NCI-H2029 (cell line): ENCODE measurements at regions not wholly inside any gene's neighbourhood (a gene's known extent, or its start where the extent isn't known, plus 50 kb on each side); places are given as distances from the start of the nearest gene placed in this dataset.

Experiments
- DNase-seq: peaks from one replicate; lab custom pipeline; 2025; lab: John Stamatoyannopoulos, UW

DNA sequence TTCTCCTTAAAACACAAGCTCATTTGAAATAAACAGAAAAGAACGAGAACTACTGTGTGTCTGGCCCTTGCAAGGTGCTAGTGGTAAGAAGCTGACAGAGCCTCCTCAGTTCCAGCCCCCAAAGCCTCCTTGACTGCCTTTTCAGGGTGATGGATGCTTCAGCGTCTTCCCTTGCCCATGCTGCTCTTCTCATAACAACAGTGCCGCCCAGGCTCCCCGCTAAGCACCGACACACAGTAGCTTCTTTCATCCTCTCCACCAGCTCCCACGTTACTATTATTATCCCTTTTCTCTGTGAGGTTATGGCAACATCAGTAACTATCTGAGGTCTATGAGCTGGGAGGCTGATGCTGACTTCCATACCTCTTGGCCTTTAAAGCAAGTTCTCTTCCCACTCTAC lies 418.6 kb downstream of the TSN start:
- DNase-seq = no peak

DNA sequence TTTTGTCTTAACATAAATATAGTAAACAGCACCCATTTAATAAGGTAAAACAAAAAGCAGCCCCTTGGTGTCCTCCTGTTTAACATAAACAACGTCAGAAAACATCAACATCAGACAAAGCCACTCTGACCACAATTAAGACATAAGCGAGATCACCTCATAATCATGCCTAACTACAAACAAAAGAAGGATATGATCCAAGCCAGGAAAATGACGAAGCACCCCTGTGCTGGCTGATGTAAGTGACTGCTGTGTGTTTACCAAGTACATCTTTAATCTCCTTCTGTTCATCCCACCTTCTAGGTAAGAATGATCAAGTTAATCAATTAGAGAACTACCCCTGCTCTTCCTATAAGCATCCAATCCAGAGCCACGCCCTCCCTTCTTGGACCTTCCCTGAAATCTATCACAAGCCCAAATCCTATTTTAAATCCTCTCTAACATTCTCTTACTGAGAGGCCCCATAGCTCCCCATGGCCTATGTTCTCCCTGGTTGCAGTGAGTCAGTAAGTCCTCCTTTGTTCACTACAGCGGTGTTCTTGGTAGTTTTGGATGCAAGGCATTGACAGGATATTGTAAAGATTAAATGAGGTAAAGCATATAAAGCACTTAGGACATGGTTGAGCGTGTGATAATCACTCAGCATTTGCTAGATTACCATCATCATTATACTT lies 424.2 kb downstream of the TSN start:
- DNase-seq = no peak

DNA sequence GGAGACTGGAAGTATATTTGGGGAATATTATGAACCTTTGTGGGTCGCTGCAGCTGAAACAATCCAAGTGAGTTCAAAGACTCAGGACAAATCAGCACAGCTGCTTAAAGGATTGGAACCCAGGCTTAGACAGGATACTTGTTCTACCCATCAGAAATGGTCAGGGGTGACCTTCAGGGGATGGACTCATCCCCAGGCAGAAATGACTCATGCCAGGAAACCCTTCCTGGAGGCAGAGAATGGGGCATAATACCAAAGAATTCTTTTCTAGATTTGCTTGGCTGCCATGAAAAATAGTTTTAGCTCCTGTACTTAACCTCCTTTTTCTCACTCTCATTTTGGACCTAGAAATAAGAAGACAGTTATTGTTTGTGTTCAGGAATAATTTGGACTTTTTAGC lies 425.5 kb downstream of the TSN start:
- no peak for DNase-seq

DNA sequence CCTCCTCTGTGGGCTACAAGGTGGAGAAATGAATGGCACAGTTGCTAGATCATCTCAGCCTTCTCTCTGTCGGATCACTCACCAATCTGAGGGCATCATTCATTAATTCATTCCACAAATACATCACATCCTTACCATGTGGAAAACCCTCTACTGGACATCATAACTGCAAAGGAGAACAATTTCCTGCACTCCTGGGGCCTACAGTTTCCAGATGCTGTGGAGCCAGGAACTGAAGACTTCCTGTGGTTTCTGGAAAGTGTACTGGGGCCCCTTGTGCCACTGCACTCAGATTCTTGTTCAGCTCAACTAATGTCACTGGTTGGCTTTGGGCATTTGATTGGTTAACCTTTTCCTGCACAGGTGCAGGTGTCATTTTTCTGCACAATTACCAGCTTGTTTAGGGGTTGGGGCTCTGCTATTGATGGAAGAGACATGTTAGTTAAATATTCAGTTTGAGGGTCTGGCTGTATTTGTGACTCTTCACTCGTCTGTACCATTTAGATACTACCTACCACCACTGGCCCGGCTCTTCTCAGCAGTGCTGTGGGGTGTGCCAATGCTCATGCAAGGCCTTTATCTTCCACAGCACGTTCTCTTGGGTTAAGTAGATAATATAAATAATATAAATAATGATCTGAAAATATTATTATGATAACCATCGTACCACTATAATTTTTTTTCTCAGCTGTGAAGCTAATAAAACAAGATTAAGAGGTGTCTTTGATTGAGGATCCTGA lies 427.3 kb downstream of the TSN start:
- DNase-seq = no peak

DNA sequence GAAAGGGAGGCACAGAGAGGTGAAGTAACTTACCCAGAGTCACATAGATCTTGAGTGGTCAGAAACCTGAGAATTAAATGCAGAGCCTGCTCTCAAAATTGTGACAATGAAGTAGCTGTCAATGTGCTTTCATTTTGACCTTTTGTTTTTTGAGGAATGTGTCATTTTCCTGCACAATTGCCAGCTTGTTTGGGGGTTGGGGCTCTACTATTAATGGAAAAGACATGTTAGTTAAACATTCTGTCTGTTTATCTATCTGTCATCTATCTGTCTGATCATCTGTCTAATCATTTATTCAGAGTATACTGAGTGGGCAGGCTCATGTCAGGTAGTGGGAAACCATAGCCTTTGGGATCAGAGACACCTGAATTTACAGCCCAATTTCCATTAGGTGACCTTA lies 428.4 kb downstream of the TSN start:
- DNase-seq = no peak

DNA sequence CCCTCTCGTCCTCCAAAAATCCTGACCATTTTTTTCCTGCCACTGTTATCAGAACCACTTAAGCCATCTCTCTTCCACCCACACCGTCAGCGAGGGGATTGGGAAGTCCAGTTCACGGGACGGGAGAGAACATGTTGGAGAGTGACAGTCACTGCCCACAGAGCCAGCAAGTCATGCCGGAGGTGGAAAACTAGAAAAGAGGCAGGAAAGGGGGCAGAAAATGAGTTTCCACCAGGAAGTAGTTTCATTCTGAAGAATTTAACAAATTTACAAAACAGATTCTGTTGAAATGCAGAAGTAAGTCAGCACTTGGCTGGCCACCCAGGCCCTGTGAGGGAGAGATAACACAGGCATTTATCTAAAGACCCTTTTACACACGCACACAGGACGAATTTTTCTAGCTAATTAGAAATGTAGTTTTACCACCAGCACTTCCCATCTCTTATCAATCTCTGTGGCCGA lies 431.3 kb downstream of the TSN start:
- no peak for DNase-seq

DNA sequence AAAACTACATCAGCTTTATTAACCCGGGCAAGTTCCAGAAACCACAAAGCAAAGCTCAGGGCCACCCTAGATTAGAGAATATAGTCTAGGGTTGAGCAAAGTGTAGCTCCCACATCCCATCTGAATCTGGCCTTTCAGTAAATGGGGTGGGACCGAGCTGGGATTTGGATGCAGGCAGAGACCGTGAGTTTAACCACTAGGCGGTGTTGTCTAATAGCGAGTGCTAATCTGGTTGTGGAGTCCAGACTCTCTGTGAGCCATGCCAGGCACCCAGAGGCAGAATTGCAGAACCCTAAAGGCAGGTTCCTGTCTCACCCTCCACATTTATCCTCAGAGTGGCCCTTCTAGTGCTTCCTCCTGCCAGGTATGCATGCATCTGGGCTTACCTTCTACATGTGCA lies 435.9 kb downstream of the TSN start:
- no peak for DNase-seq

DNA sequence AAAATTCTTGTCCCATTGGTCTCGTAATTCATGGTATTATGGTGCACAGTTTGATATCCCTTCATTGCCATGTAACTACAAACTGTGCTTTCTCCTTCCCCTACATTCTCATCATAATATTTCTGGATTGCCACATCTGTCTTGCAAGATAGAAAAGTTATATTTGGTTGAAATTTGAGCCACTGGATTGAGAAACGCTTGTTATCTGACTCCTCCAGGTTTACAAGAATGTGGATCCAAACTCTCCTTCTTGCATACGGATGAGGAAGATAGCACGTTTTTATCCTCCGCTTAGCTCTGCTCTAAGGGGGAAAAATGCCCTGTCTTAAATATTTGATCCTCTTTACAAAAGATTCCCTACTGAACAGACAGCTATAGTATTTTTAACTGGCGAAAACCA lies 438.2 kb downstream of the TSN start:
- DNase-seq = no peak

DNA sequence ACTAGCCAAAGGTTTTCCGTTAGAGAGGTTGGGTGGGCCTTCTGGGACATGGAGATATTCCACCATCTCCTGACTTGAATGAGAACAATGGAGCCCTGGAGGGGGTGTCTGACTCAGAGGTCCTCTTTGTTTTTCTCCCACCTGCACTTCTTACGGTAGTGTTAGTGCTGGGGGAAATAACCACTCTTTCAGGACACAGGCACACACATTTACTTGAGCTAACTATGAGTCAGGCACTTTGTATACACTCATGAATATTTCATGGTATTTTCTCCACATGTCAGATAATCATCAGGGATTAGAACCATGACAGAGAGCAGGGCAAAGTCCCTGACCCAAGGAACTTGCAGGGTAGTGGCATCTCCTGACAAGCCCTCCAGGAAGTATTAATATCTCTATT lies 439.1 kb downstream of the TSN start:
- no peak for DNase-seq

DNA sequence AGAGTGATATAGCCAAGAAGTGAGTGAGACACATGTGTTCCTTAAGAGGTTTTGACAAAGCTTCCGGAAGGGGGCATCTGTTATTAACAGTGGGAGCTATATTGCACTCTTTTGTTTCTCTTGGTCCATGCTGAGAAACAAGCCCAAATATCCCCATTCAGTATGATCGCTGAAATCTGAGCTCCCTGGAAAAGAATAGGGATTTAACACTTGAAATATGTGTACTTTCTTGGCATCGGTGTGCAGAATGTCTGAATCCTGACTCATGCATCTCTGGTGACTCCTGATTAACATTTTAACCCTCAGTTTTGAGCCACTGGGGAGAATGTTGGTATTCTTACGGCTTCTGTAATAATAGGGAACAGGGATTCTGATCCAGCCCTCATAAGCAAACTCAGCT lies 448.1 kb downstream of the TSN start:
- no peak for DNase-seq

DNA sequence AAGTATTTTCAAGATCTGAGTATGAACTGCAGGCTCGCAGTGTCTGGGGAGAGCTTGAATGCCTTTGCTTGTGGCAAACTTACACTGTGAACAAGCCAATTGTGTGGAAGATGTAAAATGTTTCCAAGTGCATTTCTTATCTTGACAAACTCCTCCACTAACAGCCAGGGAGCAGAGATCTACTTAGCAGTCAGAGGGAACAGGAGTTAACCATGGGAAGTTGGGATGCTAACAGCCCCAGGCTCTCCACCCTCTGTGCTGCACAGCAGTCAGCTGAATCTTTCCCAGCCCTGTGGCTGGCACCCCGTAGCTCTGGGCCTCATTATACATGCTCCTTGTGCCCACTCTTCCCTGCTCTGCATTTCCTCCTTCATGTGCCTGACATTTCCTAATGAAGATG lies 450.2 kb downstream of the TSN start:
- no peak for DNase-seq

DNA sequence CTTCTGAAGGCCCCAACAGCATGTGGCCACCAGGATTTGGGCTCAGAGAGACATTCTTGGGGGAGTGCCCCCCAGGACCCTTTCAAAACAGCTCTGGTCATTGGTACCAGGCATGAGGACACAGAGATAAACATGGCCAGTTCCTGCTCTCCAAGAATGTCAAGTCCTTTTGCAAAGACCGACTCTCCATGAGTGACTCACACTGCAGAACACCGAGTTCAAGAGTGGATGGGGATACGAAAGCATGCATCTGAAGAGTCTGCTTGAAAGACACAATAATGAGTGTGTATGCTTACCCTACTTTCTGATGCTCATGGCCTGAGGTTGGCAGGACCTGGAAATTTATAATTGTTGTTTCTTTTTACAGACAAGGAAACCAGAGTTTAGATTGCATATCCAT lies 450.6 kb downstream of the TSN start:
- no peak for DNase-seq

DNA sequence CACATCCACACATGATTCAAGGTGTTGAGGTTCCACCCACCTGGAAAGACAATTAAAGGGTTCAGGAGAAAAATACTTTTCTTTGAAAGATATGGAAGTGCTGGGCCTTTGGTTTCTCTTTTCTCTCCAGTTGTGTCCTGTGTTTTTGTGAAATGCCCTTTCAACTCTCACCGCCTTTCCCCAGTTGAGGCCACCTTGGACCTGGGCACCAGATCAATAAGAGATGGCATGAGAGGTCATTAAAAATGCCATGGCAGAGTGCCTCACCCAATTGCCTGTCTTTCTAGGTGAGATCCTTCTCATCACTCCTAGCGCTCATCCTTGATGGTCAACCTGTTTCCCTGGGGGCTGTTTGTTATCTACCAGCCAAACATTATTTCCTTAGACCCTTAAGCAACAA lies 453.9 kb downstream of the TSN start:
- no peak for DNase-seq

DNA sequence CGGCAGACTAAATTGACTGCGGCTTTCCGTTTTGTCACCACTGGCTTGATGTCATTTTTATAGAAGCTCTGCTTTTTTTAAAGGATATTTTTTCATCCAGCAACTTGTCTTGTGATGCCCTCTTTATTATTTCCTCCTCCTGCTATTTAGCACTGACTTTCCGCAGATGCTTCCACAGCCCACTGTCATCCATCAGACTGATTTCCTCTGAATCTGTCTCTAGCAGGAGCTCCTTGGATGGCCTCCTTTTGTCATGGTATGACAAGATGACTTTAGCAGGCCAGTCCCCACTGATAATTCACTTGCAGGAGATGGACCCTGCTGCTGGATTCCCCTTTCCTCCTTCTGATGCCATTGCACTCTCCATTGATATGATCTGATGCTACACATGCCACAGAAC lies 454.6 kb downstream of the TSN start:
- no peak for DNase-seq

DNA sequence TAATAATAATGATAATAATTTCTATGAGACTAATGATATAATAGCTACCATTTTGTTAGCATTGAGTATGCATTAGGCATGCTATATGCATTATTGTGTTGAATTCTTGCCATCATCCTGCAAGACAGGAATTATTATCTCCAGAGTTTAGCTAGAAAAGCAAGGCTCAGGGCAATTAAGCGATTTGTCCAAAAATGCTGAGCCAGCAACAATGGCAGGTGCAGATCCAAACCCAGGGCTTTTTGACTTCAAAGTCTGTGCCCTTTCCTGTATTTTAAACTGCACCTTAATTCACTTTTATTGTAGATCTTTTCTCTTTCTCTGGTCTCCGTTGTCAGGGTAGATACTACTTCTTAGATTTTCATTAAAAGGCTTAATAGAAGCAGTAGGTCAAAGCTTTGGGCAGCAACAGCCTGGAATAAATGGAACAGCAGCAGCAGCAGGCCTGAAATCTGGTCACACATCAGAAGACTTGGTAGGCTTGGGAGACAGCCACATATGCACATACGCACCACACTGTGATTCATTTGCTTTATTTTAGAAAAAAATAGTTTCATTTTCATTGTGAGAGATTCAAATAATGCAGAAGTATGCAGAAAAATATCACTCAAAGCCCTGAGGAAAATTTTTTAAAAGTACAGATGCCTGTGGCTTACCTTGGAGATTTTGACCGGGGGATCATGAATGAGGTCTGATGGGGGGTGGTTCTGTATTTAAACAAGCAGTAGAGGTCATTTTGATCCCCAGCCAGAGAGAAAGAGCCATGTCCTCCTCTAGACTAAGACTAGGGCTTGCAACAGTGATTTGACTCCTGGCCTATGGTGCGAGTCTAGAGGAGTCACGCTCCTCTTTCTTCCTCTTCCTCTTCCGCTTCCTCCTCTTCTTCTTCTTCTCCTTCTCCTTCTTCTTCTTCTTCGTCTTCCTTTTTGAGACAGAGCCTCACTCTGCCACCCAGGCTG lies 455.7 kb downstream of the TSN start:
- no peak for DNase-seq

DNA sequence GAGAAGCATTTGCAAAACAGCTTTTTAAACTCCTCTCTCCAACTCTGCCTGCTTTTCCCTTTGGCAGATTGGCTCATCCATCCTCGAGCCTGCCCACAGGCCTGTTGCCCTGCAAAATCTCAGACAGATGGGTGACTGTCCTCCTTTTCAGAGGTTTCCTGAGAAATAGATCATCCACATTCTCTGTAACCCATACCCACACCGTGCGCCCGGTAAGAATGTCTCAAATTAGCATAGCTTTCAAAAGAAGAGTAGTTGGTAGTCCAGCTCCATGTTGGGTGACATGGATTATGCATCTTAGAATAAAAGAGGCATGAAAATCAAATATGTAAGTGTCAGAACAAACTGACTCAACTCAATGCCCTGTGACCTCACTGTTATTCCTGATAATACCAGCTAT lies 457.9 kb downstream of the TSN start:
- DNase-seq = no peak

DNA sequence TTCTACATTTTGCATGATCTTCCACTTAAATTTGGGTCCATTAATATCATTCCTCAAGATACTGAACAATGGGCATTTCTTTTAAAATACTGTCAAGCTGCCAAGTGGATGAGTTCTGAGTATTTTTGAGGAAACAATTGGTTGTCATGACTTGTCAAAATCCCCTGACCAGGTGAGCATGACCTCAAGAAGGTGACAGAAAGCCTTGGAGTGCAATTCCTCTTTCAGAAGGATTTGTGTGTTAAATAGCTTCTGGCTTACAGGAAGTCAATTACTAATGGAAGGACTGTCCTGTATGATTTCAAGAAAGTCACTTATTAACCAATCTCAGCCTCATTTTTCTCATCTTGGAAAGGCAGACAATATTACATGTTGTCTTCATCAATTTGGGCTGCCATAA lies 460.6 kb downstream of the TSN start:
- DNase-seq = no peak

DNA sequence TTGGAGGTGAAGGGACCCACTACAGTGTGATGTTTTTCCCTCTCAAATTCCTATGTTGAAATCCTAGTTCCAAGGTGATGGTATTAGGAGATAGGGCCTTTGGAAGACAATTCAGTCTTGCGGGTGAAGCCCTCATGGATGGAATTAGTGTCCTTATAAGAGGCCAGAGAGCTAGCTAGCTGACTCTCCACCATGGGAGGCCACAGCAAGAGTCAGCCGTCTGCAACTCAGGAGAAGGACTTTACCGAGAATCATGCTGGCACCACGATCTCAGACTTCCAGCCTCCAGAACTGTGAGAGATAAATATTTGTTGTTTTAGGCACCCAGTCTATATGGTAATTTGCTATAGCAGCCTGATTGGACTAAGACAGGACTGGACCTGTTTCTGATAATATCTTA lies 461.4 kb downstream of the TSN start:
- no peak for DNase-seq

DNA sequence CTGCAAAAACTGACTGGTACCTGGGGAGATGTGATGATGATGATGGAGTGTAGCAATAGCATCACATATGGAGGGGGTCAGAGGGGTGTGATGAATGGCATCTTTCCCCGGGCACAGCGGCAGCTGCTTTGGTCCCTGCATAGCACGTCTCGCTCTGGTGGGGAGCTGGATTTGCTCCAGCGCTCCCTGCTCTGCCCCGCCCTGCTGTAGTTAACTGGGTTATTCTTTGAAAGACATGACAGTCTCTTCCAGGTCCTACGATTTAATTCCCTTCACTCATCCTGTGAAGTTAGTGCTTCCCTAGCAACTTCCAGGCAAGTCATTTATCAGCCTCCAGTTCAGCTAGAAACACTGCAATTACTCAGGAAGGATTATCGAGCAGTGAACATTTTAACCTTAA lies 463.1 kb downstream of the TSN start:
- no peak for DNase-seq

DNA sequence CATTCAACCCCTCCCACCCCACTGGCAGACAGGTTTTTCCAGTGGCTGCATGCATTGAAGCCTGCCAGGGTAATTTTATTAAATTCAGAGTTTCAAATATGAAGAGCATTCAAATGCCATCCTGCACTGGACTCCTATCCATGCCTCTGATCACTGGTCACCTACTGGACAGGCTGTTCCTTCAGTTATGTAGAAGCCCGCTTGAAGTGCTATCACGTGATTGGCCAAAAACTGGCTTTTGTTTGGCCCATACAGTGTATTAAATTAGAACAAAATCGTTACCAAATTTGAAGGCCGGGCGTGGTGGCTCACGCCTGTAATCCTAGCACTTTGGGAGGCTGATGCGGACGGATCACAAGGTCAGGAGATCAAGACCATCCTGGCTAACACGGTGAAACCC lies 464.1 kb downstream of the TSN start:
- DNase-seq = no peak

DNA sequence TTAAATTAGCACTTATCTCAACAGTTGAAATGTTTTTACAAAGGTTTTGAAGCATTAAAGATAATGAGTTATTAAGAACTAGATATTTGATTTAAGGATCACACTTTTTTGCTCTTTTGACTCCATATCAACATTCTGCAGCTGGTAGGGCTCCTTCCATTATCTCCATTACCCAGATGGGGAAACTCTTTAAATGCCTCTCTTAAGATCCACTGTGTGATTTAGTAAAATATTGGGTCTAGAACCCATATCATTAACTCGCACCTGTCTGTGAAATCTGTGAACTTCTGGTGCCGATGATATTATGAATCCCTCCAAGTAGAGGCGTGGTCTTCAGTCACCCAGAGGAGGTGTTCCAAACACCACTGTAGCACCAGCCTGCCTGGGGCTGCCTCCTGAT lies 466.2 kb downstream of the TSN start:
- no peak for DNase-seq

DNA sequence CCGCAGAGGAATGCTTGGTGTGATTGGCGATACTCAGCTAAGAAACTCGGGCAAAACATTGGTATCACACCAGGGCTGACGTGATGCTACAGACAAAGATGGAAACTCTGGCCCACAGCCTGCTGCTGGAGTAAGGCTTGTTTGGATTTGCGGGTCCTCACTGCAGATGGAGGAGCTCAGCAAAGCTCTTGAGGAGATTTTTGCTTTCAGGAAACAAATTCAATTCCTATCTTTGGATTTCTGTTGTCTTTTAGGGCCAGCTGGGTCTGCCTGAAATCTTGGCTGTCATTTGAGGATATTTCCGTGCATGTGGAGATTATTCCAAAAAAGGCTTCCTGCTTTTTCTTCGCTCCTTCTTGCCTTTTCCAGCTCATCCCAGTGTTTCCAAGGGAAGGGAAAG lies 475.8 kb downstream of the TSN start:
- DNase-seq = no peak

DNA sequence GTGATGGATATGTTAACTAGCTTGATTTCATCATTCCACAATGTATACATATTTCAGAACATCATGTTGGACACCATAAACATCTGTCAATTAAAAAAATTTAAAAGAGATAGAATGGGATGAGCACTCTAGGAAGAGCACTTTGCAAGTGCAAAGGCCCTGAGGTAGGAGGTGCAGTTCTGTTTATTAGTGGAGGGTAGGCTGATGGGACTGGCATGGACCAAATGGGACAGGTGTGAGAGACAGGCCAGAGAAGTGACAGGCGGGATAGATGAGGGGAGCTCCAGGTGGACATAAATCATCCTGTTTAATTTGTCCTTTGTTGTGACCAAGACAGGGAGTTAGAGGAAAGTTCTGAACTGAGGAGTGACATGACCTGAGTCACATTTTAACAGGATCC lies 477.9 kb downstream of the TSN start:
- no peak for DNase-seq
